NCI-H2196 treated with DMSO at 0.1 percent for 48 hours (cell line): ENCODE measurements at regions not wholly inside any gene's neighbourhood (a gene's known extent, or its start where the extent isn't known, plus 50 kb on each side); places are given as distances from the start of the nearest gene placed in this dataset.

Source experiments
- DNase-seq: peaks from one replicate; lab custom pipeline; 2025; ENCODE audit not compliant: unreplicated experiment; lab: John Stamatoyannopoulos, UW

GRCh38 chr11:70569618-70569890 lies 171.2 kb downstream of the CTTN start:
- no peak for DNase-seq

GRCh38 chr11:70569996-70570692 lies 171.8 kb downstream of the CTTN start:
- DNase-seq = no peak

DNA sequence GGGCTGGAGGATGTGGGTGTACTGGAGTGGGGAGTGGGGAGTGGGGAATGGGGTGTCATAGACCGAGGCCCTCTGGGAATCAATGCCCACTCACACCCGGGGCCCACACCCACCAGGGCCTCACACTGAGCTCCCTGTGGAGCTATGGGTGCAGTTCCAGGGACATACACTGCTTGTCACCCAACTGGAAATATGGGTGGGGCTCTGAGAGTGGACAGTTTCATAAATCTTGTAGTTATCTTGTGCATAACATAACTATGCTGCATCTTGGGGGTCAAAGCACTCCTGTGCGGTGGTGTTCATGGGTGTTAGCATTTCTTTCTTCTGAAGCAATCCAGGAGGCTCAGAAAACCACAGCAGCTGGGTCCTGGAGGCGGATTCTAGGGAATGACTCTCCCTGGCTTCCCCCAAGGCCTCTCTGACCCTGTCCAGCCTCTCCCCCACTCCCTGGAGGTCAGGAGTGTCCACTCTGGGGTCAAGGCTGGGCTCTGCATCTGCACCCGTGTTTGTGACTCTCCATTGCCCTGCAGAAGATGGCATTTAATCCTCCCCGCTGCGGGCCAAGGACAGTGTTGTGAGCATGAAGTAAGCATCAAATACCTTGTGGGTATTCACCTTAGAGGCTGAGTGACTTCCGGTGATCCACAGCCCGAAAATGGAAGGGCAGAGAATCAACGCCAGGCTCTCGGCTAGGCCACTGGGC lies 172.5 kb downstream of the CTTN start:
- no peak for DNase-seq

DNA sequence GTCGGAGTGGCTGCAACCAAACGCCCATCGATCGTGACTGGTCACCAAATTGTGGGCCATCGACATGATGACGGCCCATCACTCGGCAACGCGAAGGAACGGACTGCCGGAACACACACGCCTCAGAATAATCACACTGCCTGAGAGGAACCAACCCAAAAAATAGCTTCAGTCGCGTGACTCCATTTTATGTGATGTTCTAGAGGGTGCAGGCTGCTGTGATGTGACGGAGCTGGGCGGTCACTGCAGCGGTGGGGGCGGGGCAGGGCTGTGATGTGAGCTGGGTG lies 174.6 kb downstream of the CTTN start:
- DNase-seq = no peak

GRCh38 chr11:70573701-70574151 lies 175.4 kb downstream of the CTTN start:
- DNase-seq = no peak

DNA sequence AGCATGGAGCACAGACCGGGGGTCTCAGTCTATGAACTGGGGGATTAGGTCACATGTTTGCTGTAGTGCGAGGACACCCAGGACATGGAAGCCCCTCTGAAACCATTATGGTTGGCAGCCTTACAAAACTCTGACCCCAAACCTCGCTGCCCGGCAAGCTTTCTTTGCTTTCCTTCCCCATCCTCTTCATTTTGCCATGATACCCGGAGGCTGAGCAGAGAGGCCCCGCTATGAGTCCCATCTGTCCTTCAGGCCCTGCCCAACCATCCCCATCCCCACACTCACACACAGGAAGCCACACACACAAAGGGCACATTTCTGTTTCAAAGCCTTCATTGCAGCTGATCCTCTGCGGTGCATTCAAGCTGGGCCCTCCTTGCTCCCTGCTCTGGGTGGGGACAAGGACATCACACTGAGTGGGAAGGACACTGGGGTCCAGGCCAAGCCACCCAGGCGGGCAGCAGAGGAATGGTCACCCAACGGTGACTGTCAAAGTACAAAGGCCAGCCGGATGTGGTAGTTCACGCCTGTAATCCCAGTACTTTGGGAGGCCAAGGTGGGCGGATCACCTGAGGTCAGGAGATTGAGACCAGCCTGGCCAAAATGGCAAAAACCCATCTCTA lies 176.5 kb downstream of the CTTN start:
- DNase-seq = no peak

GRCh38 chr11:70575396-70576060 lies 177.2 kb downstream of the CTTN start:
- DNase-seq = no peak

GRCh38 chr11:70577258-70577603 lies 178.9 kb downstream of the CTTN start:
- no peak for DNase-seq

DNA sequence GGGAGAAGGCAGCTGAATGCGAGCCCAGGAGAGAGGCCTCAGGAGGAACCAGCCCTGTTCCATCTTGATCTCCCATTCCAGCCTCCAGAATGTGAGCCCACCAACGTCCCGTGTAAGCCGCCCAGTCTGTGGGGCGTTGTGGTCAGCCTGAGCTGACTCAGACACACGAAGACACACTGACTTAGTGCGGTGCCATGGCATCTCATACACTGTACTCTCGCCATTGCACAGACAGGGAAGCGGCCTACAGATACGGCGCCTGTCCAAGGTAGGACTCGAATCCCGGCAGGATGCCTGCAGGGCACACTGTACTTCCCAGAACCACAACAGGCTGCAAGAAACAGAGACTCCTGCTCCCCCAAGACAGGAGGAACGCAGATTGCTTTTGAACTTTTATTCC lies 179.6 kb downstream of the CTTN start:
- DNase-seq = no peak

GRCh38 chr11:70578371-70578770 lies 180.0 kb downstream of the CTTN start:
- DNase-seq = no peak

- DNase-seq = no peak
Observed at GRCh38 chr11:70578831-70579230, 180.5 kb downstream of the CTTN start.

- no peak for DNase-seq
Observed at GRCh38 chr11:70579316-70579955, 181.1 kb downstream of the CTTN start.

DNA sequence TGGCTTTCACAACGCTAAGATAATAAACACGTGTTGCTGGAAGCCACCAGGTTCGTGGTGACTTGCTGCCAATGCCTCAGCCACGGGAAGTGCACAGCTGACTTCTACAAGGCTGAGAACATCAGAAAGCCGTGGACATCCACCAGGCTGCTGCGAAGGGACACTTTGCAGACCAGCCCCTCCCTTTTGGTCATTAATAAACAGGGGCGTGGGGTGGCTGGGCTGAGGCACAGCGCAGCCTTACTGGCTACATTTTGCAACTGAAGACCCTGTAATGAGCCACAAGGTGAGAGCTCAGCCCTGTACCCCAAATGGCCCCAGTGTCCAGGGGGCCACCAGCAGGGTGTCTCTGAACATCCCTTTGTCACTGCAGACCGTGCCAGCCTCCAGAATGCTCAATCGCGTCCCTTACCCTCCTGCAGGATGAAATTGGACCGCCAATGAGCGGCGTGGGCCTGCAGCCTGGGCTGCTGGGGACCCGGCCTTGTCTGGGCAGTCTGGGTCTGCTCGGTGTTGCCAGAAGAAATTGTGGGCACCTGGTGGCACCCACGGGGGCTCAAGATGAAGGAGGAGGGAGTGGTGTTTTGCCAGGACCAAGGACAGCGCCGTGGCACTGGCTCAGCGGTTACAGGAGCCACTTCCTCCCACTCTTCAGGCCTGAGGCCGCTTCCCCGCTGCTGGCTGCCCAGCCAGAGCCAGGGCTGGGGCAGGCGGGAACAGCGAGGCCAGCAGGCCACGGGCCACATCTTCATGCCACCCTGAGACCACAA lies 181.9 kb downstream of the CTTN start:
- no peak for DNase-seq

GRCh38 chr11:70581991-70582885 lies 183.9 kb downstream of the CTTN start:
- no peak for DNase-seq

DNA sequence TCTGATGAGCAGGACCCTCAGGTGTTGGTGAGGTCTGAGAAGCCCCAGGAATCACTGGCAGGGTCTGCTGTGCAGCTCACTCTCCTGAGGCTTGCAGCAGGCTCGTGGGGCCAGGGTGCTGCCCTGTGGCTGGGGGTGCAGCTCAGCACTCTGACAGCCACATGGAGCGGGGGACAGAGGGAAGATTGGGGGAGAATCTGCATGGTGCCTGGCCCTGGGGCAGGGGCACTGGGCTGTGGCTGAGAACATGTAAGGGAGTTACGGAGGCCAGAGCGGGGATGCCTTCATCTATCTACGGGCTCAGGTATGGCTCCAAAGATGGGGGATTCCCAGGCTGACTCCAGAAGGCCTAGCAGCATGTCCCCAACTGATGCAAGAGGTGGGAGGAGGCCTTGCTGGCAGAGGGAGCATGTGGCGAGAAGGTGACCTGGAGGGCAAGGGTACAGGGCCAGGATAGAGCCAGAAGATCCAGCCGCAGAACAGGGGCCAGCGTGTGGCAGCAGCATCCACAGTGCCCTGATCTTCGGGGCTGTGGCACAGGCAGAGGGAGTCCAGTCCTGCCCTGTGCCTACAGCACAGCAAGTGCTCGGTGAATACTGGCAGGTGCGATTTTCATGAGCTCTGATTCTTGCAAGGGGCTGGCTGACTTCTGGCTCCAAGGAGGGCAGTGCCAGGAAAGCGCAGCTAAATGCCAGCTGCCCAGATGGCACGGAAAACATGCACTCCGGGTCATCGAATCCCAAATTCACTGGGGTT lies 184.7 kb downstream of the CTTN start:
- no peak for DNase-seq

DNA sequence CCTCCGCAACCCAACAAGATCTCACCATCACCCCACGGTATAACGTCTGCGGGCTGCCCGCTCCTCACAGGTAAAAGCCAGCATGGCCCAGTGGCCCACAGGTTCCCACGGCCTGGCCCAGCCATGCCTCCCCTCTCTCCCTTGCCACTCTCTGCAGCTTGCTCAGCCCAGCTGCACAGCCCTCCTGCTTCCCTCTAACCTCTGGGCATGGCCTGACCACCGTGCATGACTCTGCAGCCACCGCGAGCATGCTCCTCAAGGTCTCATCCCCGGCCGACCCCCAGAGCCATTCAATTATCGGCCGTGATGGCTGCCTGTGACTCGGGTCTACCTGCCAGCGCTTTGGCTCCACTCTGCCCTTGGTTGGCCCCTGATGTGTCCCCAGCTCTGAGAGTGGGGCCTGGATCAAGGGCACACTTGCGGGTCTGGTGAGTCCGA lies 185.5 kb downstream of the CTTN start:
- no peak for DNase-seq

- no peak for DNase-seq
Observed at GRCh38 chr11:70584498-70585235, 186.3 kb downstream of the CTTN start.

- DNase-seq = no peak
Observed at GRCh38 chr11:70585236-70585545, 186.9 kb downstream of the CTTN start.
